HG03565 (cell line): ENCODE measurements at regions not wholly inside any gene's neighbourhood (a gene's known extent, or its start where the extent isn't known, plus 50 kb on each side); places are given as distances from the start of the nearest gene placed in this dataset.
A peak's percentile ranks its signal among the peaks of the same experiment; 100 is the strongest.
"Not testable (repeated sequence)": the region's sequence is repeated elsewhere in the genome, so short reads cannot be mapped to it uniquely, and the experiment has no call there.

ENCODE experiments used
- ATAC-seq: cut with Tn5 transposase; IDR thresholded peaks from one replicate; pipeline ENCODE4 v1.9.1; 2021; ENCODE audit warnings: mild to moderate bottlenecking, moderate library complexity; ENCODE audit not compliant: unreplicated experiment

- ATAC-seq = no peak
These were observed 544.1 kb upstream of the CDH7 start for GRCh38 chr18:65206551-65207260.

GRCh38 chr18:65202091-65202490, 548.7 kb upstream of the CDH7 start:
- no peak for ATAC-seq

GRCh38 chr18:65175681-65176080, 575.1 kb upstream of the CDH7 start:
- ATAC-seq = no peak

- ATAC-seq = not testable (repeated sequence)
These were observed 588.7 kb upstream of the CDH7 start for GRCh38 chr18:65162086-65162485.

GRCh38 chr18:65146482-65147021, 604.3 kb upstream of the CDH7 start:
- no peak for ATAC-seq

- ATAC-seq = no peak
These were observed 605.5 kb upstream of the CDH7 start for GRCh38 chr18:65145312-65145711.

- ATAC-seq = no peak
These were observed 617.2 kb upstream of the CDH7 start for GRCh38 chr18:65133610-65134009.

- no peak for ATAC-seq
These were observed 626.2 kb upstream of the CDH7 start for GRCh38 chr18:65124633-65125032.

GRCh38 chr18:65103864-65104263, 646.9 kb upstream of the CDH7 start:
- no peak for ATAC-seq

GRCh38 chr18:65093346-65093745, 657.5 kb upstream of the CDH7 start:
- no peak for ATAC-seq

- peak; percentile 61 for ATAC-seq
These were observed 659.0 kb upstream of the CDH7 start for GRCh38 chr18:65091744-65092329.

GRCh38 chr18:65082907-65083306, 667.9 kb upstream of the CDH7 start:
- no peak for ATAC-seq

- ATAC-seq = no peak
These were observed 669.0 kb upstream of the CDH7 start for GRCh38 chr18:65081786-65082185.

- ATAC-seq = no peak
These were observed 677.7 kb upstream of the CDH7 start for GRCh38 chr18:65073060-65073550.

- no peak for ATAC-seq
These were observed 693.3 kb upstream of the CDH7 start for GRCh38 chr18:65057439-65058083.

- no peak for ATAC-seq
These were observed 694.2 kb upstream of the CDH7 start for GRCh38 chr18:65056575-65056974.

GRCh38 chr18:65049586-65049985, 701.2 kb upstream of the CDH7 start:
- ATAC-seq = no peak

GRCh38 chr18:65039578-65039977, 711.2 kb upstream of the CDH7 start:
- no peak for ATAC-seq

GRCh38 chr18:65035701-65036100, 715.1 kb upstream of the CDH7 start:
- ATAC-seq = no peak

GRCh38 chr18:65025756-65026155, 725.1 kb upstream of the CDH7 start:
- no peak for ATAC-seq

- ATAC-seq = no peak
These were observed 729.8 kb upstream of the CDH7 start for GRCh38 chr18:65021021-65021420.

- ATAC-seq = no peak
These were observed 732.6 kb upstream of the CDH7 start for GRCh38 chr18:65018184-65018583.
